ENCODE measurements at regions not wholly inside any gene's neighbourhood (a gene's known extent, or its start where the extent isn't known, plus 50 kb on each side); places are given as distances from the start of the nearest gene placed in this dataset.
A peak's percentile ranks its signal among the peaks of the same experiment; 100 is the strongest.

DNA sequence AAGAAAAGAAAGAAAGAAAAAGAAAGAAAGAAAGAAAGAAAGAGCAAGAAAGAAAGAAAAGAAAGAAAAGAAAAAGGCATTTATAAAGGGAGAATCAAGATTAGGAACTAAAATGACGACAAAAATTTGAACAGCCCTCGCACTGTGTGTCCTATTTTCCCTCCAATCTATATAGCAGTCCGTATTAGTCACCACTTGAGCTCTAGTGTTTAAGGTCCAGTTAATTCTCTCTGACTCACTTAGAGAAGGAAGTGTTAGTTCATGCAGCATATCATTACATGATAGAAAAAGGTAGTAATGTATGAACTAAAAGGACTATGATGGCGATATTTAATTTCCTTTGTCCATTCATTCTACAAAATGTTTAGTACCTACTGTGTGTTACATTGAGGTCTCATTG is 122.7 kb downstream of the CBLL2 start:
- DNase-seq (ENCODE audit: low read depth): no peak

DNA sequence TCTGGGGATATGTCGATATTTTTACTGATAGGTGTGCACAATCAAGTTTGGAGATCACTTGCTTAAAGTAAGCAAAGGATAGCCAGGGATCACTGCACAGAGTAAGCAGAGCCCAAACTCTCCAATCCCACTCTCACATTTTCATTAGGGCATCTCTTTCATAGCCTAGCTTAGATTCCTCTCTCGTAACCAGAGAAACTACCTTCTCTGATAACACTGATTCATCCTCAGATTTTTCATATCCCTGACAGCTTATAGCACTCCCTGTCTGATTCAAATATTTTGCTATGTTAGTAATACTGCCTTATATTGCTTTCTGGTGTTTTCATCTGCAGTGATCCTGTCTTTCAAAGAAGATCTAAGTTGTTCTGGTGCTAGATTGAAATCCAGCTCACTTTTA is 123.7 kb downstream of the CBLL2 start:
- DNase-seq (ENCODE audit: low read depth): no peak

DNA sequence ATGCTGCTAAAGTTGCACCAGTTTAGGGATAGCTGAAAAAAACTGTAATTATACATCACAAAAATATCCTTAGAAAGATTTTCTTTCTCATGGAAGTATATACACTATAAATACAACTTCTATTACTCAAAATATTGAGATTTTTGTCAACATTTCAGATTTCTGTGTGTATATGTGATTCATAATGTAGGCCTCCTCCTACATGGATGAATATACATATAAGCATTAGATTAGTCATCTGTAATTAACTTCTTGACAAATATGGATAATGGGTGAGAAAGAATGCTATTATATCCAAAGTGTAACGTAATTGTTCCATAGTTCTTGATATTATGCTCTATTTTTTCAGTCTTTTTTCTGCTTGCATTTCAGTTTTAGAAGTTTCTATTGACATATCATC is 124.9 kb downstream of the CBLL2 start:
- DNase-seq (ENCODE audit: low read depth): no peak

DNA sequence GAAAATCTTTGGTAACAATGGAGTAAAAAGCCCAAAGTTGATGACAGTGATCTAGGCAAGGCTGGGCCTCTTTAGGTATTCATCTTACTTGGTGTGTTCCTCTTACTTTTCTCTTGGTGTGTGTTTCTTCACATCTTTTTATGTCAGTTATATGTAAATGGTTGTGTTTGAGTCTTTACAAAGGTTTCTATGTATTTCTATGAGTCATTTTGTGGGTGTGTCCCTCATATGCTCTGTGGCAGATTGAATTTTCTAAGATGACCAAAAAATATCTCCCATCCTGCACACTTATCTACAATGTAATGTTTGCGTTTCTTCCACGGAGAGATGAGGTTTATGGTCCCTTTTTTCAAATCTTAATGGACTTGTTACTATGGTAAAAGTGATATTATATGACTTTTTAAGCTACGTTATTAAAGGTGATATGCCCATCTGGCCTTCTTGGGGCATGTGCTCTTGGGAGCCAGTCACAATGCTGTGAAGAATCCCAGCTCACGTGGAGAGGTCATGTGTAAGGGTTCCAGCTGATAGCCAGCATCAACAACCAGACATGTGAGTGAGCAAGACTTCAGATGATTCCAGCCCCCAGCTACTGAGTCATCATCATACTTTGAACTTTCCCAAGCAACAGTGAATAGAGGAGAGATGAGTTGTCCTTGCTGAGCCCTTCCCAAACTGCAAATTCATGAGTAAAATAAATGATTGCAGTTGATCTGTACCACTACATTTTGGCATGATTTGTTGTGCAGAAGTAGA is 126.9 kb downstream of the CBLL2 start:
- no peak for DNase-seq (ENCODE audit: low read depth)

DNA sequence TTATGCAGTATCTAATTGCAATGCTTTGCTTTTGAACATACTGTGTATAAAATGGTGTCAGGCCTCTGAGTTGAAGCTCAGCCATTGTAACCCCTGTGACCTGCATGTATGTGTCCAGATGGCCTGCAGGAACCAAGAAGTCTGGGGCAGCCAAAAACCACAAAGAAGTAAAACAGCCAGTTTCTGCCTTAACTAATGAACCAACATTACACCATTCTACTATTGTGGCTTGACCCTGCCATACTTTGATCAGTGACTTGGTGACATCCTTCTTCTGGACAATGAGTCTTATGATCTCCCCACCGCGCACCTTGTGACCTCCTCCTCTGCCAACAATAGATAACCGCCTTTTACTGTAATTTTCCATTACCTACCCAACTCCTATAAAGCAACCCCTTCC is 131.6 kb downstream of the CBLL2 start:
- no peak for DNase-seq (ENCODE audit: low read depth)

DNA sequence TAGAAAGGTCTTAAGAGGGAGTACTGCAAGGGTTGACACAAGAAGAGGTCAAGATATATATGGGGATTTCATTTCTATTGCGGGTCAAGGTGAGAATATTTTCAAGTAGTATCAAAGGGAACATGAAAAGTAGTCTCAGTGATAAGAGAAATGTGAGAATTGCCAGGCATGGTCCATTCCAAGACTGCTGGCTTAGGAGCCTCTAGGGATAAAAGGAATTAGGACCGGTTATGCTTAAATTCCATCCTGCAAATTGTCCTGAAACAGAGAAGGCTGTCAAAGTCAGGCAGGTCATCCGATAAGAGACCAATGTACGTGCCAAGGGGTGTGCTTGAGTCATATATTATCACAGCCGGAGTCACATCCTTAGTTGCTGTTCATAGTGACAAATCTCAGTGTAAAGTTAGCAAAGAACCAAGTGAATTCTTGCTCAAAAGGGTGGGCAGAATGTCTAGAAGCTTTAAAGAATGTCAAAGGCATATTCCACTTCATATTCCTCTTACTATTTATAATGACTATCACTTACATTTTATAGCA is 133.6 kb downstream of the CBLL2 start:
- no peak for DNase-seq (ENCODE audit: low read depth)

DNA sequence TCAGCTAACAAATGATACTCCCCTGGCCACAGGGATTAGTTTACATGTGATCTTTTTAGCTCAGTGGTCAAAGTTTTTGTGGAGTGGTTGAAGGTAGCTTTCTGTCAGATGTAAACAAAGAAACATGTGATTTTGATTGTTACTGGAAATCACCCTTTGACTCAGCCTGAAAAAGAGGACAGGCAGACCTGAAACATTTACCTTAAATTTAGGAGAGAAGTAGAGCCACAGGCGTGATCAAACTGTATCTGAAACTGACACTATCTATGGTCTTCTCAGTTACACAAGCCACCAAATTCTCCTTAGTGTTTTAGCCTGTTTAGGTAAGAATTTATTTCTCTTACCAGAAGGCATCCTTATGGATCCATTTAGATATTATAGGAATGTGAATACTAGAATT is 136.7 kb downstream of the CBLL2 start:
- DNase-seq (ENCODE audit: low read depth): no peak

DNA sequence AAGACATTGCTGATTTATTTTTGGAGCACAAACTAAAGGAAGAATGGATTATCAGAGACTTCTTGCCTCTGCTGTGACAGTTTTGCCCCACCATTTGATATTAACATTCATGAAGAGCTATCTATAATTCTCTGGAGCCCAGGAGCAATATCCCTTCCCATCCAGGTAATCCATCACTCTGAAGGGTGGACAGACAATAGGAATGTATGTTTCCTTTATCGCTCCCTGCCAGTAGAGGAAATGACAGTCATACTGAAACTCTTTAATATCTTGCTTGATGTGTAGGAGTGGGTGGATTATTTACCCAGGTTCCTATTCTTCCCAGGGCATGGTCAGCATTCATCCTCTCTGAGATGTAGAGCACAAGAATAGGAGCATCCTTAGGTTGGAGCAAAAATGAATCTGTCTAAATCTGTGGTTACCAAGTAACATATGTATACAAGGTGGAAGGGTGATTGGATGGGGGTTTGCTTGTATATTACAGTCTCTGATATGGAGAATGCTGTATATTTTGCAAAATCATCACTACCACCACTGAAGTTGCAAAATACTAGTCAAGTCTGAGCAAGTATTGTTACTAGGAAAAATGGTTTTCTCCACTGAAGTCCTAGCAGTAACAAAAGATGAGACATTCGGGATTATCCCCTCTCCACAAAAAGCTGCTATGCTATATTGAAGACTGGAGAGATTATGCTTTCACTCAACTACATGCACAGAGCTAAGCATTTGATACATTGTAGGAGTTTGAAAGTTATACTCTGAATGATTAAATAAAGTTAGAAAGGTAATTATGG is 151.6 kb downstream of the CBLL2 start:
- DNase-seq (ENCODE audit: low read depth): no peak

DNA sequence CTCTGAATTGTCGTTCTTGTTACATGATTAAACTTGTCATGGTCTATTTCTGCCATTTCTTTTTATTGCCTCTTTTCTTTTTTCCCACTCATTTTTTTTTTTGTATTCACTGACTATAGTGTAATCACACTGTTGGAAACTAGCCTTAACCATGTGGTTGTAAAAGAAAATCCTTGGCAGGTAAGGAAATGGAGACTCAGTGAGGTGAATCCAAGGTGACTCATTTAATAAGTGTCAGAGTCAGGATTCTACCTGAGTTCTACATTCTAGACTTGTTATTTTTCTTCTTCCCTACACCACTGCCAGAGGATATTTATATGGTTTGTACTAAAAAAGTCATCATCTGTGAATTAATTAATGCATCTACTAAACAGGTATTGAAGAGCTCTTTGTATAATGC is 152.2 kb downstream of the CBLL2 start:
- no peak for DNase-seq (ENCODE audit: low read depth)

DNA sequence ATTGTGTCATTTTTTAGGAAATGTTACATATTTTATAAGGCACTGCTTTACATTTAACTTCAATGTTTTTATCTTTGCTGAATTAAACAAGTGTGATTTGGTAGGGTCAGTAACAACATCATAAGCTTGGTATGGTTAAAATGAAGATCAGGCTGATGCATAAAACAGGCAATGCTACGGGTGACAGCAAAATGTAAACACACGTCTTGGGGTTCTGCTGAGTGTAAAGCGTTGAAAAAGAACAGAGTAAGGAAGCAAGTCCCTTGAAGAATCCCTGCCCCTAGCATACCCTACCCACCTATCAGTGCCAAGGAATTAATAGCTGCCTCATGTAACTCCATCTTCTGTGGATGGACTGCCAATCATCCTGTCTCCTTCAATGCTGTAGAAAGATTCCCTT is 157.0 kb downstream of the CBLL2 start:
- no peak for DNase-seq (ENCODE audit: low read depth)

DNA sequence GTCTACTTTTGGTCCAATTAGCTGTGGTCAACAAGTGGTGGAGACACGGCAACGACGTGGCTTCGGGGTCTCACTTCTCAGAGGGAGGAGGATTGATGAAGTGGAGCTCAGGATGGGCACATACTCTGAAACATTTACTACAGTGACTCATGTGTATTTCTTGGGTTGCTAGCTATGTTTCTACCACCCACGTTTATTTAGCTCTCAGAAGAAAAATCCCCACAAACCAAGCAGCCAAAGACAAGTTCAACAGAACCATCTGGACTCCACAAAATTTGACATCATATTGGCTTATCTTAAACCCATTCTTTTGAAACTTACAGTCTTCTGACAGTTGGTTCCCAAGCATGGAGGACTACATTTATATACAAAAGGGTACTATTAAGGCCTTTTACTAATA is 158.0 kb downstream of the CBLL2 start:
- DNase-seq (ENCODE audit: low read depth): no peak

DNA sequence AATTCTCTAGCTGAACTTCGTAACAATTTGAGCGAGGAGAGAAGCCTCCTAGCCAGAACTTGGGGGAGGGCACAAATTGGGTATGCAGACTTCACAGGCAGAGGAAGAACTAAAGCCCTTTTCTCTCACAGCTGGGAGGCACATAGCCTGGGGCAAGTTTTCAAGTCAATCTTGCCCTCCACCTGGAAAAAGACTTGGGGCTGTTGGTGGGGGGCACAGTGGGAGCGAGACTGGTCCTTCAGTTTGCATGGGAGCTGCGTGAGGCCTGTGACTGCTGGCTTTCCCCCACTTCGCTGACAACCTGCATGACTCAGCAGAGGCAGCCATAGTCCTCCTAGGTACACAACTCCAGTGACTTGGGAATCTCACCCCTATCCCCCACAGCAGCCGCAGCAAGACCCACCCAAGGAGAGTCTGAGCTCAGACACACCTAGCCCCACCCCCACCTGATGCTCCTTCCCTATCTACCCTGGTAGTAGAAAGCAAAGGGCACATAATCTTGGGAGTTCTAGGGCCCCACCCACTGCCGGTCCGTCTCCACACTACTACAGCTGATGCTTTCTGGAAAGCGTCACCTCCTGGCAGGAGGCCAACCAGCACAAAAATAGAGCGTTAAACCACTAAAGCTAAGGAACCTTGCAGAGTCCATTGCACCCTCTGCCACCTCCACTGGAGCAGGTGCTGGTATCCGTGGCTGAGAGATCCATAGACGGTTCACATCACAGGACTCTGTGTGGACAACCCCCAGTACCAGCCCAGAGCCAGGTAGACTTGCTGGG is 160.8 kb downstream of the CBLL2 start:
- no peak for DNase-seq (ENCODE audit: low read depth)

DNA sequence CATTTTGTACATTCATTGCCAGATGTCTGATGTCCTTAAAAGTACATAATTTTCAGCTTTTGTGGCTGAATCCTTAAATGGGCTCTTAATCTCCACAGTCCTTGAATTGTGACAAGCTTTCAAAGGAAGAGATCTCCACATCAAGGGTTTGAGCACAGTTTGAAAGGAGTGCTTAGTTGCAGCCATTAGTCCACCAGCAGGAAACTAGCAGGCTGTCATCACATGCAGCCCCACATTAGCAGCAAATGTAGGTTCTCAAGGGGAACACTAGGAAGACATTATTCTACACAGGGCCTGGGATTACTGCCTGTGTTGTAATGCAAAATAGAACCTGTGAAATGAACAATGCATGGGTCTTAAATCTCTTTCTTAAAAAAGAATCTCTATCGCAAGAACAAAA is 173.2 kb downstream of the CBLL2 start:
- no peak for DNase-seq (ENCODE audit: low read depth)

DNA sequence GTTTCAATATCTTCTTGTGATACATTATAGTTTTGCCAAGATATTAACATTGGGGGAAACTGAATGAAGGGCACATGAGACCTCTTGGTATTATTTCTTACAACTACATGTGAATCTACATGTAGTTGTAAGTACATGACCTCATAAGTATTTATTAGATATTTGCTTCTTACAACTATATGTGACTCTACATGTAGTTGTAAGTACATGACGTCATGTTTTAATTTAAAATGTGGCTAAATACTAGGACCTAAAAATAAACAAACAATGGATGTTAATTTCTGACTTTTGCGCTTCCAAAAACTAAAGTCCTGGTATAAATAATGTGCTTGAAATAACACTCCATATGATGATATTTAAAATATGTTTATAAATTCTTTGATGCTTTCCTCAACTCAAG is 190.2 kb downstream of the CBLL2 start:
- no peak for DNase-seq (ENCODE audit: low read depth)

DNA sequence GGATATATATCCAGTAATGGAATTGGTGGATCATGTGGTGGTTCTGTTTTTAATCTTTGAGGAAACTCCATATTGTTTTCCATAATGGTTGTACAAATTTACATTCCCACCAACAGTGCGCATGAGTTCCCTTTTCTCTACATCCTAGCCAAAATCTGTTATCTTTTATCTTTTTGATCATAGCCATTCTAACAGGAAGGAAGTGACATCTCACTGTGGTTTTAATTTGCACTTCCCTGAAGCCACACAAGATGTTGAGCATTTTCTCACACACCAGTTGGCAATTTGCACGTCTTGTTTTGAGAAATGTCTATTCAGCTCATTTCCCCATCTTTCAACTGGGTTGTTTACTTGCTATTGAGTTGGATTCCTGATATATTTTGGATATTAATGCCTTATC is 194.9 kb downstream of the CBLL2 start:
- DNase-seq (ENCODE audit: low read depth): no peak

DNA sequence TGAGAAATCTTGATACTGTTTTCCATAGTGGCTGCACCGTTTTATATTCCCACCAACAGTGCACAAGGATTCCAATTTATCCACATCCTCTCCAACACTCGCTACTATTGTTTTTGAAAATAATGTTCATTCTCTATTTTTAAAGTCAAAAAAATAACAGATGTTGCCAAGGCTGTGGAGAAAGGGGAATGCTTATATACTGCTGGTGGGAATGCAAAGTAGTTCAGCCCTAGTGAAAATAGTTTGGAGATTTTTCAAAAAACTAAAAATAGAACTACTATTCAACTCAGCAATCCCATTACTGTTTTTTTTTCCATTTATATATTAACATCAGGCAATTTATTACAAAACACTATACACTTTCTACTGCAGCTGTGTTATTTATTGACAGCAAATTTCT is 208.7 kb downstream of the CBLL2 start:
- DNase-seq (ENCODE audit: low read depth): no peak

DNA sequence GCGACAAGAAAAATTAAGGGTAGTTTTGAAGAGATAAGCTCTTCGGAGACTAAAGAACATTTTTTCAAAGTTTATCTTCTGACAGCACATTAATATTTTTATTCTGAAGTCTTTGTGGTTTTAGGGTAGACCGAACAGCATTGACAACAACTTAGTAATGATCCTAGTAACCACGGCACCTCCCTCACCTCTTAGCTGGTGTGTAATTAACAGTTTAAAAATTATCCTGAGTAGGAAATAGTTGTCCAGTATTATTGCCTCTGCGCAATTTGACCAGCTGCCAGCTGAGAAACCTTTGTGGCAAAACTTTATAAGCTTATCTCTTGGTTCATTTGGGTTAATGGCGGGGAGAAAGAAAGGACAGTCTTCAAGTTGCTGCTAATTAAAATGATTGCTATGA is 213.6 kb downstream of the CBLL2 start:
- no peak for DNase-seq (ENCODE audit: low read depth)

DNA sequence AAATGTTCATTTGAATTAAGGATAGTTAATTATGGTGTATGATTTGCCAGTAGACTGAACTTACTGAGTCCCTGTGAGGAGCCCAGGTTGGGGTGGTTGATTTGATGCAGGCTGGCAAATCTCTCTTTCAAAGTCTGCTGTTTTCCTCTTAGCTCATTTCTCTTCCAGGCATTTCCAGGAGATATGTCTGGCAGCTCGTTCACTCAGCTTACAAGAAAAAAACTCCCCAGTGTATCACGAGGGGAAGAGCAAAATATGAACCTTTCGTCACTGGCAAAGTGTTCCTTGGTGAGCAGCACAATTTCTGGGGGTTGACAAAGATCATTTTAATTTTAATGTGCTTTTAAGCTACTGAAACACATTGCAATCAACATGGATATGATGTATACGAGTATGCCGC is 244.2 kb downstream of the CBLL2 start:
- DNase-seq (ENCODE audit: low read depth): no peak

DNA sequence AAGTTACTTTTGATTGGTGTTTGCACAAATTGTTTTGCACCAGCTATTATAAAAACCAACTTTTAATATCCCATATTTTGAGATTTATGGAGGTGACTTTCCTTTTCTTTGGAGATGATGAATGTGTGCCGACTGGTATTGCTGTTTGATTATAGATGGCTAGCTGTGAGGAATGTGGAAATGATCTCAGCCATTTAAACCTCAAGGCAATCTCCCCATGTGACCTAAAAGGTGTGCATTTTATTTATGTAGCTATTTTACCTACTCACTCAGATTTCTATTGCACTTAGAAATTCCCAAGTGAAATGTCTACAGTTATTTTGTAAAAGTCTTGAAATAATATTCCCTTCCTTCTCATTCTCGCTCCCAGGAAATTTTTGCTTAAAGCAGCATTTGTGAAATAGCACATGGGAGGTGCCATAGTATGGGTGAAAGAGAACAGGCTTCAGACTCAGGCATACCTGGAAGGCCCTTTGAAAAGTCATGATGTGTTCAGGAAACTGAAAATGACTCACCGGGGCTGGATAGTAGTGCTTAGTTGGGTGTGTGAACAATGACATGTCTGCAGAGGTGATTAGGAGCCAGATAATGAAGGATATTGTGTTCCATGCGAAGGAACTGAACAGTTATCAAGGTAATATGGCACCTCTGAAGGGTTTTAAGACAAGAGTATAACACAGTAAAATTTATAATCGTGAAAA is 247.6 kb downstream of the CBLL2 start:
- no peak for DNase-seq (ENCODE audit: low read depth)

DNA sequence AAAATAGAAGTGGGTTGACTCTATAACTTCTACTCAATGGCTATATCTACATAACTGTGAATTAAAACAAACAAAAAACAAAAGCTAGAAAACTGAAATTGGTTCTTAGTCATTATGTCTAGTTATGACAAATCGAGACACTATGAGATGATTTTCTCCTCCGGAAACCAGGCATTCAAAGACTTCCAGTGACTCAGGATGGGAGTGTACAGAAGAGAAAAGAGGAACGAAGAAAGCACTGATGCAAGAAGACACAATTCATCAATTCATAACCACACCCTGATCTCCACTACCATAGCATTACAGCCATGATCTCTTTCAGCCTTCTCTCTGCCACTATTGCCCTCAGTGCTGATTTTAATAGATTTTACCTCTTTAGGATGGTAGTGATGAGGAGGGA is 253.6 kb downstream of the CBLL2 start:
- peak; percentile 9 for DNase-seq (ENCODE audit: low read depth)

DNA sequence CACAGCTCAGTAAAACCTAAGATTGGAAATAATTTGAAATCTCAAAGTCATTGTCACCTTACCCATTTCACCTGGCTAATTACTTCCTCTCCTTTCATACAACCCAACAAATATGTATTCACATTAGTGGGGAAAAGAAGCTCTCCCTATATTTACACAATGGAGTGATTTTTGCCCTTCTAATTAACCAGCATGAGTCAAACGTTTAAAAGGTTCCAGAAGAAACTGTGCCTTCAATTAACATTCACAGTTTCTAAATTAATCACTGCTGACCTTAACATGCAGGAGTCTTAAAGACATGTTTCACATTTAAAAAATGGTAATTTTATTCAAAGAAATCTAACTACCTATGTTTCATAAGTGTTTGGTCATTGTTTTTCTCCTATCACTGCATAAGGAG is 254.6 kb downstream of the CBLL2 start:
- DNase-seq (ENCODE audit: low read depth): no peak

DNA sequence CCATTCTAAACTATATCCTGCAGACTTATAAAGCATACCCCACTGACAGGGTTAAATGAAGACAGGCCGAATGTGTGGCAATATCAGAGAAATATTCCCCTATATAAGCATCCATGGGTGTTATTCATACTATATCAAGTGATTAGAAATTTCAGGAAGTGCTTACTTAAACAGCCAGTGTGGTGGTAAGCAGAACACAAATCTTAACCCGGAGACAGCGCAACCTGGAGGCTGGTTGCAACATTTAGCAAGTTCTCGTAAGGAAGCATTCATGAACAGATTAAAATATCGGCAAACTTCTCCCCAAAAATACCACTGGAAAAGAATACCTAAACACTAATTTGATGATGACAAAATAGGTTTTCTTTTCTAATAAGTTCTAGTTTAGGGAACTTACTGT is 261.2 kb downstream of the CBLL2 start:
- no peak for DNase-seq (ENCODE audit: low read depth)

Measured in fibroblast of gingiva (primary cell).